Astrocyte of the spinal cord (primary cell): ENCODE measurements at regions not wholly inside any gene's neighbourhood (a gene's known extent, or its start where the extent isn't known, plus 50 kb on each side); places are given as distances from the start of the nearest gene placed in this dataset.

Experiments
- DNase-seq: peaks from one replicate; pipeline ENCODE4 v3.0.0; 2011; ENCODE audit warnings: low read depth, low spot score
- H3K4me3 ChIP-seq: 2 replicates; pipeline ENCODE4 v1.5.1; 2011; ENCODE audit warnings: low read depth, mild to moderate bottlenecking, low read length, moderate library complexity
- CTCF ChIP-seq: IDR thresholded peaks from 2 replicates; pipeline ENCODE4 v1.5.1; 2012; ENCODE audit warnings: low read depth, mild to moderate bottlenecking, low read length, inconsistent platforms
- in situ Hi-C: cut with HindIII; loops from 2 replicates; pipeline ENCODE4 v1.10.0; 2017; ENCODE audit warnings: low sequenced_read_pairs

DNA sequence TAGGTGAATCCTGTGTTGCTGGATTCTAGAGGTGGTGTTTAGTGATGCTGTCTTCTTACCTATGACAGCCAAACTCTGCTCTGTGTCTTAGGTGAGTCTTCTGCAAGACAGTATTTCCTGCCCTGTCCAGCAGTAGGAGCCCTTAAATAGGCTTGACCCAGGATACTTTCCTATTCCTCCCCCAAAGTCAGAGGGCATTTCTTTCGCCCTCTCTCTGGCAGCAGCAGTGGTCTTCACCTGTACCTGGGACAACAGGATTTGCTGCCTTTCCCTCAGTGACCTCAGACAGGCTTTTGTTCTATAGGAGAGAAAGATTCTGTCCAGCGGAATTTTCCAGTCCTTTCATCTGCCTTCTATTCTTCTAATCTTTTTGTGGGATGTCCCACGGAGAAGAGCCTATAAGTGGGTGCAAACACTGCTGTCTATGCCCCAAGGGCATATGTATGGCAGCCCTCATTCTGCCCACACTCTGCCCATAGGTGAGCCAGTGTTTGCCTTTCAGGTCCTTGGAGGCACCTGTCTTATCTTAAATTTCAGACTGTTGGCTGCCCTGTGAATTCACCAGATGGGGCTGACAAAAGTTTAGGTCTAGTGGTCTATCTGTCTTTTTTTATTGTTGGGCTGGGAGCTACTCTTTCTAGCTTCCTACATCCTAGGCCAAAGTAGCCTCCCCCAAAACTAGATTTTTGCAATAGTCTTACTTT, 177.3 kb upstream of the SPOPL start:
- H3K4me3 ChIP-seq: no peak overlapping the region
- no peak for TF ChIP-seq CTCF
- no peak for DNase-seq
- in situ Hi-C loops: no loop called here

GRCh38 chr2:138327967-138328366, 173.6 kb upstream of the SPOPL start:
- no peak for DNase-seq
- TF ChIP-seq CTCF: no peak
- in situ Hi-C loops: no loop called here
- no peak overlapping the region for H3K4me3 ChIP-seq

DNA sequence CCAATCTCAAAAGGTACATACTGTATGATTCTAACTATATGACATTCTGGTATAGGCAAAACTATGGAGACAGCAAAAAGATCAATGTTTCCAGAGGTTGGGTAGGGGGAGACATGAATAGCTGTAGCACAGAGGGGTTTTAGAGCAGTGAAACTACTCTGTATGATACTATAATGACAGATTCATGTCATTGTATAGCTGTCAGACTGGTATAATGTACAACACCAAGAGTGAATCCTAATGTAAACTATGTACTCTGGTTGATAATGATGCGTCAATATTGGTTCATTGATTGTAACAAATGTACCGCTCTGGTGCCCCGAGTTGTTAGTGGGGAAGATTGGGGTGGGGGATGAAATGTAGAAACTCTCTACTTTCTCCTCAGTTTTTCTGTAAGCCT, 172.4 kb upstream of the SPOPL start:
- in situ Hi-C loops: no loop called here
- H3K4me3 ChIP-seq: no peak overlapping the region
- no peak for TF ChIP-seq CTCF
- no peak for DNase-seq

GRCh38 chr2:138329591-138329990, 172.0 kb upstream of the SPOPL start:
- no peak overlapping the region for H3K4me3 ChIP-seq
- no peak for DNase-seq
- TF ChIP-seq CTCF: no peak
- in situ Hi-C loops: no loop called here

- no peak for TF ChIP-seq CTCF
- in situ Hi-C loops: no loop called here
Measured at GRCh38 chr2:138333121-138333520, 168.4 kb upstream of the SPOPL start.

DNA sequence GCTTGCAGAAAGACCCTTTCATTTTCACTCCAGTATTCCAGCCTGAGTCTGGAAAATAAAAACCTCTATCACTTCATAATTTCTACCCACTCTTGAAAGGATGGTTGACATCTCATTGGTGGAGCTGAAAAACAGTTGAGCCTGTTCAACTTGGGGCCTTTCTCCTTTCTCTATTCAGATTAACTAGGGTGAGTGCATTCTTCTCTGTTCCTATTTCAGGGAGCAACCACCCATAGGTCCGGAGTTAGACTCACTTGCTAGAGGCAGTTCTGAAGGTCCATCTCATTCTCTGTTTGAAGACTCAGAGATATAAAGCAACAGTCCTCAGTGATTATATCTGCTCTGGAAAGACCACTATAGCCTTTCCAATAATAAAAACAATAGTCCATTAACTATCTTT, 167.9 kb upstream of the SPOPL start:
- in situ Hi-C loops: no loop called here
- no peak for DNase-seq
- no peak for TF ChIP-seq CTCF
- H3K4me3 ChIP-seq: no peak overlapping the region

More at GRCh38 chr2:138333121-138333520, 168.4 kb upstream of the SPOPL start:
- no peak overlapping the region for H3K4me3 ChIP-seq
- no peak for DNase-seq
